Nephron (organoid): ENCODE measurements at regions not wholly inside any gene's neighbourhood (a gene's known extent, or its start where the extent isn't known, plus 50 kb on each side); places are given as distances from the start of the nearest gene placed in this dataset.

Source experiments
- H3K27ac Mint-ChIP-seq, 3 experiments: 2 replicates each; pipeline ENCODE4 v1.8.0; 2020; ENCODE audit warnings: mixed read lengths in 3 of 3, mild to moderate bottlenecking in 2 of 3, moderate library complexity in 1 of 3
- H3K27me3 Mint-ChIP-seq: 2 replicates; pipeline ENCODE4 v1.8.0; 2021; ENCODE audit warnings: low read depth, mild to moderate bottlenecking, moderate library complexity, mixed read lengths
- H3K36me3 Mint-ChIP-seq: 2 replicates; pipeline ENCODE4 v1.8.0; 2020; ENCODE audit warnings: low read depth, mixed read lengths
- H3K4me1 Mint-ChIP-seq: 2 replicates; pipeline ENCODE4 v1.8.0; 2020; ENCODE audit warnings: mixed read lengths
- H3K4me3 Mint-ChIP-seq, 3 experiments: 2 replicates each; pipeline ENCODE4 v1.8.0; 2020; ENCODE audit warnings: mild to moderate bottlenecking in 3 of 3, mixed read lengths in 3 of 3, moderate library complexity in 2 of 3
- H3K9me3 Mint-ChIP-seq: 2 replicates; pipeline ENCODE4 v1.8.0; 2020; ENCODE audit warnings: mixed read lengths
- TF ChIP-seq, protein P1 (sequence below), 3 experiments: fragments of 200-600 bp; sonication (generic); IDR thresholded peaks; one replicate each; pipeline ENCODE4 v1.5.0; 2021; ENCODE audit warnings: antibody characterized with exemption in 3 of 3; ENCODE audit not compliant: unreplicated experiment in 3 of 3

GRCh38 chr2:80887841-80888378 lies 583.4 kb upstream of the LRRTM1 start:
- Mint-ChIP-seq H3K4me1 (peaks cover 4% of the 10 kb centered on the region), H3K36me3 (no peaks in the 10 kb centered on the region), H3K9me3 (no peaks in the 10 kb centered on the region), H3K27ac (peak overlapping the region; percentile 30 to 71 (median 66)), H3K27me3 (no peaks in the 10 kb centered on the region), H3K4me3 (no peak overlapping the region)
- TF ChIP-seq, protein P1, sequence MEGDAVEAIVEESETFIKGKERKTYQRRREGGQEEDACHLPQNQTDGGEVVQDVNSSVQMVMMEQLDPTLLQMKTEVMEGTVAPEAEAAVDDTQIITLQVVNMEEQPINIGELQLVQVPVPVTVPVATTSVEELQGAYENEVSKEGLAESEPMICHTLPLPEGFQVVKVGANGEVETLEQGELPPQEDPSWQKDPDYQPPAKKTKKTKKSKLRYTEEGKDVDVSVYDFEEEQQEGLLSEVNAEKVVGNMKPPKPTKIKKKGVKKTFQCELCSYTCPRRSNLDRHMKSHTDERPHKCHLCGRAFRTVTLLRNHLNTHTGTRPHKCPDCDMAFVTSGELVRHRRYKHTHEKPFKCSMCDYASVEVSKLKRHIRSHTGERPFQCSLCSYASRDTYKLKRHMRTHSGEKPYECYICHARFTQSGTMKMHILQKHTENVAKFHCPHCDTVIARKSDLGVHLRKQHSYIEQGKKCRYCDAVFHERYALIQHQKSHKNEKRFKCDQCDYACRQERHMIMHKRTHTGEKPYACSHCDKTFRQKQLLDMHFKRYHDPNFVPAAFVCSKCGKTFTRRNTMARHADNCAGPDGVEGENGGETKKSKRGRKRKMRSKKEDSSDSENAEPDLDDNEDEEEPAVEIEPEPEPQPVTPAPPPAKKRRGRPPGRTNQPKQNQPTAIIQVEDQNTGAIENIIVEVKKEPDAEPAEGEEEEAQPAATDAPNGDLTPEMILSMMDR (IDR thresholded peaks at IDR 0.05; ENCODE audit: unreplicated experiment in 3 of 3): no peak

GRCh38 chr2:80874374-80874773 lies 569.8 kb upstream of the LRRTM1 start:
- Mint-ChIP-seq H3K36me3 (no peaks in the 10 kb centered on the region), H3K4me3 (no peak overlapping the region)
- TF ChIP-seq, protein P1 (IDR thresholded peaks at IDR 0.05; ENCODE audit: unreplicated experiment in 3 of 3): no peak

DNA sequence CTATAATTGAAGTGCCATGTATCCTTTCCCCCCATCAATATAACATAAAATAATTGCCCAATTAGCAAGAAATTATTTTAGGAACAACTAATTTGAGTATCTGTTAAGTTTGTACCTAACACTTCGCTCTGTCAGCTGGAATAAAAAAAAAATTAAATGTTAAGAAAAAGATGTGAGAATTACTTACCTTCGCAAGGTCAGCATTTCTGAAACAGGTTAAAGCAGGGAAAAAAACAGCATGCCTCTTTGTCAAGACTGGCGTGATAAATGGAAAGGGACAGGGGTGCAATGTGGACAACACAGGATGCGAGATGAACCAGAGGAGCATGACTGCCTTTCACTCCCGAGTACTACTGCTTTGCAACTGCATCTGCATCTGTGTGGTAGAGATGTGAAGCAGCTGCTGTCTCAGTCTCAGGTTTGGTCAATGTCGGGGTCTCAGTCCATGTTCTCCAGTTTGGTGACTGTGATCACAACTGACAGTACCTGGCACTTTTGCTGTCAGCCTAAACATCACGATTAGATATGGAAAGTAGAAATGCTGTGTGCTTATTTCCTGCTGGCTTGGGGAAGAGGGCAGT lies 565.4 kb upstream of the LRRTM1 start:
- no peak overlapping the region for H3K4me3 Mint-ChIP-seq
- no peaks in the 10 kb centered on the region for H3K36me3 Mint-ChIP-seq
- no peaks in the 10 kb centered on the region for H3K9me3 Mint-ChIP-seq
- H3K27me3 Mint-ChIP-seq: no peaks in the 10 kb centered on the region
- TF ChIP-seq, protein P1 (IDR thresholded peaks at IDR 0.05; ENCODE audit: unreplicated experiment in 3 of 3): no peak
- no peaks in the 10 kb centered on the region for H3K4me1 Mint-ChIP-seq
- H3K27ac Mint-ChIP-seq: no peak overlapping the region

More at GRCh38 chr2:80874374-80874773, 569.8 kb upstream of the LRRTM1 start:
- no peak overlapping the region for H3K27ac Mint-ChIP-seq
- H3K27me3 Mint-ChIP-seq: peaks cover 3% of the 10 kb centered on the region
- H3K9me3 Mint-ChIP-seq: peaks cover 5% of the 10 kb centered on the region
- no peaks in the 10 kb centered on the region for H3K4me1 Mint-ChIP-seq

GRCh38 chr2:80863147-80863714 lies 558.7 kb upstream of the LRRTM1 start:
- H3K27me3 Mint-ChIP-seq: no peaks in the 10 kb centered on the region
- no peaks in the 10 kb centered on the region for H3K9me3 Mint-ChIP-seq
- peaks cover 6% of the 10 kb centered on the region for H3K4me1 Mint-ChIP-seq
- H3K36me3 Mint-ChIP-seq: no peaks in the 10 kb centered on the region
- TF ChIP-seq, protein P1 (IDR thresholded peaks at IDR 0.05; ENCODE audit: unreplicated experiment in 3 of 3): no peak
- no peak overlapping the region for H3K27ac Mint-ChIP-seq
- H3K4me3 Mint-ChIP-seq: no peak overlapping the region

GRCh38 chr2:80858965-80859364 lies 554.4 kb upstream of the LRRTM1 start:
- H3K27me3 Mint-ChIP-seq: no peaks in the 10 kb centered on the region
- peak overlapping the region in 1 of 3 experiments; percentile 54 for H3K27ac Mint-ChIP-seq
- H3K4me1 Mint-ChIP-seq: no peaks in the 10 kb centered on the region
- H3K4me3 Mint-ChIP-seq: no peak overlapping the region
- H3K9me3 Mint-ChIP-seq: no peaks in the 10 kb centered on the region
- H3K36me3 Mint-ChIP-seq: no peaks in the 10 kb centered on the region
- TF ChIP-seq, protein P1 (IDR thresholded peaks at IDR 0.05; ENCODE audit: unreplicated experiment in 3 of 3): no peak

DNA sequence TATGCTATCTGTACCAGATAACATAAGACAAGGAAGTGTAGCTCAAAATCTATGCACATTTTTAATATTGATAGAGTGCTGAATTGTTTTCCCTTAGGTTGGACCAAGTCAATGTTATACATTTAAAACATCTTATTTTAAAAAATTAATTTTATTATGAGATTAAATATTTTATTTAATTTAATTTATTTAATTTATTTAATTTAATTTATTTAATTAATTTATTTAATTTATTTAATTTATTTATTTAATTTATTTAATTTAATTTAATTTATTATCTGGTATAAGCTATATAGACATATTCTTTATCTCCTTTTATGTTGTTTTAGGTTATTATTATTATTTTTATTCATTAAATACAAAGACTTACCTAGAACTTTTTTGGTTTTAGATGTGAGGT lies 551.7 kb upstream of the LRRTM1 start:
- no peaks in the 10 kb centered on the region for H3K27me3 Mint-ChIP-seq
- TF ChIP-seq, protein P1 (IDR thresholded peaks at IDR 0.05; ENCODE audit: unreplicated experiment in 3 of 3): no peak
- H3K9me3 Mint-ChIP-seq: no peaks in the 10 kb centered on the region
- H3K27ac Mint-ChIP-seq: no peak overlapping the region
- no peaks in the 10 kb centered on the region for H3K36me3 Mint-ChIP-seq
- H3K4me3 Mint-ChIP-seq: no peak overlapping the region
- peaks cover 7% of the 10 kb centered on the region for H3K4me1 Mint-ChIP-seq
